Jurkat, Clone E6-1 (cell line): ENCODE measurements at regions not wholly inside any gene's neighbourhood (a gene's known extent, or its start where the extent isn't known, plus 50 kb on each side); places are given as distances from the start of the nearest gene placed in this dataset.
"Not testable (repeated sequence)": the region's sequence is repeated elsewhere in the genome, so short reads cannot be mapped to it uniquely, and the experiment has no call there.

Experiments
- DNase-seq: peaks from one replicate; pipeline ENCODE4 v3.0.0-alpha.2; 2011; ENCODE audit warnings: low read depth, low spot score
- H3K4me3 ChIP-seq: 2 replicates; pipeline ENCODE4 v1.5.1; 2011; ENCODE audit warnings: mild to moderate bottlenecking, low read length, control low read depth, moderate library complexity

- DNase-seq, result no peak
- H3K4me3 ChIP-seq, result no peak overlapping the region
Measured at GRCh38 chr9:83142389-83142788, 79.4 kb upstream of the RASEF start.

GRCh38 chr9:83141887-83142286, 78.9 kb upstream of the RASEF start:
- no peak overlapping the region for H3K4me3 ChIP-seq
- DNase-seq, result no peak

- no peak for DNase-seq
- H3K4me3 ChIP-seq, result no peak overlapping the region
Measured at GRCh38 chr9:83140061-83140460, 77.1 kb upstream of the RASEF start.

- no peak overlapping the region for H3K4me3 ChIP-seq
- no peak for DNase-seq
Measured at GRCh38 chr9:83138422-83139135, 75.6 kb upstream of the RASEF start.

GRCh38 chr9:83133316-83133715, 70.4 kb upstream of the RASEF start:
- H3K4me3 ChIP-seq, result no peak overlapping the region
- no peak for DNase-seq

GRCh38 chr9:83132768-83133167, 69.8 kb upstream of the RASEF start:
- no peak for DNase-seq

GRCh38 chr9:83130541-83130940, 67.6 kb upstream of the RASEF start:
- no peak for DNase-seq
- no peak overlapping the region for H3K4me3 ChIP-seq

More at GRCh38 chr9:83132768-83133167, 69.8 kb upstream of the RASEF start:
- no peak overlapping the region for H3K4me3 ChIP-seq

- no peak for DNase-seq
- no peak overlapping the region for H3K4me3 ChIP-seq
Measured at GRCh38 chr9:83125671-83126070, 62.7 kb upstream of the RASEF start.

GRCh38 chr9:83119873-83120272, 56.9 kb upstream of the RASEF start:
- DNase-seq, result no peak
- no peak overlapping the region for H3K4me3 ChIP-seq

- no peak for DNase-seq
- H3K4me3 ChIP-seq, result no peak overlapping the region
Measured at GRCh38 chr9:83116026-83116425, 53.1 kb upstream of the RASEF start.

GRCh38 chr9:83113445-83113844, 50.5 kb upstream of the RASEF start:
- H3K4me3 ChIP-seq, DNase-seq: not testable (repeated sequence)
